Fibroblast of lung (primary cell): ENCODE measurements at regions not wholly inside any gene's neighbourhood (a gene's known extent, or its start where the extent isn't known, plus 50 kb on each side); places are given as distances from the start of the nearest gene placed in this dataset.

Experiments used
- EZH2 ChIP-seq: IDR thresholded peaks from 2 replicates; pipeline ENCODE4 v1.5.1; 2012; ENCODE audit warnings: low read length, control low read depth, mild to moderate bottlenecking; ENCODE audit errors: missing control alignments
- TF ChIP-seq, protein P1 (sequence below), 2 donors: IDR thresholded peaks in 1 of 2; conservative IDR thresholded peaks in 1 of 2; 1 replicate in 1 of 2; 2 replicates in 1 of 2; pipeline ENCODE4 v1.5.1; 2011 to 2012; ENCODE audit warnings: low read length in 2 of 2, control low read depth in 1 of 2, inconsistent platforms in 1 of 2, low read depth in 1 of 2, mild to moderate bottlenecking in 1 of 2

DNA sequence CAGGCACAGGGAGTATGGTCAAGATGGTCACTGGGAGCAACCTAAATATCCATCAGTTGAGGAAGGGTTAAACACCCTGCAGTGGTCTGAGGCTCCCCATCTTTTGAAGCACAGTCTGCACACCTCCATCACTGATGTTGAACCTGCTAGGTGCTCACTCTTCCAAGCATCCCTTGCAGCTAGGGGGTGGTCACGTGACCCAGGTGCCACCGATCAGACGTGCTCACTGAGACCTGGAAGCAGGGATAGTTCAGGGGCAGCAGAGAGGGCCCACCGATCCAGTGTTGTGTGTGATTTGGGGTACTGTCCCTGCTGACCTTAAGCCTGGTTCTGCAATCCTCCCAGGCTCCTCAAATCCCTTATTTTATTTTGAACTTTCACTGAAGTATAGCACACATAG, 134.6 kb downstream of the CEBPB start:
- TF ChIP-seq, protein P1, sequence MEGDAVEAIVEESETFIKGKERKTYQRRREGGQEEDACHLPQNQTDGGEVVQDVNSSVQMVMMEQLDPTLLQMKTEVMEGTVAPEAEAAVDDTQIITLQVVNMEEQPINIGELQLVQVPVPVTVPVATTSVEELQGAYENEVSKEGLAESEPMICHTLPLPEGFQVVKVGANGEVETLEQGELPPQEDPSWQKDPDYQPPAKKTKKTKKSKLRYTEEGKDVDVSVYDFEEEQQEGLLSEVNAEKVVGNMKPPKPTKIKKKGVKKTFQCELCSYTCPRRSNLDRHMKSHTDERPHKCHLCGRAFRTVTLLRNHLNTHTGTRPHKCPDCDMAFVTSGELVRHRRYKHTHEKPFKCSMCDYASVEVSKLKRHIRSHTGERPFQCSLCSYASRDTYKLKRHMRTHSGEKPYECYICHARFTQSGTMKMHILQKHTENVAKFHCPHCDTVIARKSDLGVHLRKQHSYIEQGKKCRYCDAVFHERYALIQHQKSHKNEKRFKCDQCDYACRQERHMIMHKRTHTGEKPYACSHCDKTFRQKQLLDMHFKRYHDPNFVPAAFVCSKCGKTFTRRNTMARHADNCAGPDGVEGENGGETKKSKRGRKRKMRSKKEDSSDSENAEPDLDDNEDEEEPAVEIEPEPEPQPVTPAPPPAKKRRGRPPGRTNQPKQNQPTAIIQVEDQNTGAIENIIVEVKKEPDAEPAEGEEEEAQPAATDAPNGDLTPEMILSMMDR (conservative IDR thresholded peaks at IDR 0.05 in 1 of 2, IDR thresholded peaks at IDR 0.05 in 1 of 2; ENCODE audit: low read depth in 1 of 2, low read length in 2 of 2) = no peak
- TF ChIP-seq EZH2 = no peak
